ENCODE measurements at regions not wholly inside any gene's neighbourhood (a gene's known extent, or its start where the extent isn't known, plus 50 kb on each side); places are given as distances from the start of the nearest gene placed in this dataset.

DNA sequence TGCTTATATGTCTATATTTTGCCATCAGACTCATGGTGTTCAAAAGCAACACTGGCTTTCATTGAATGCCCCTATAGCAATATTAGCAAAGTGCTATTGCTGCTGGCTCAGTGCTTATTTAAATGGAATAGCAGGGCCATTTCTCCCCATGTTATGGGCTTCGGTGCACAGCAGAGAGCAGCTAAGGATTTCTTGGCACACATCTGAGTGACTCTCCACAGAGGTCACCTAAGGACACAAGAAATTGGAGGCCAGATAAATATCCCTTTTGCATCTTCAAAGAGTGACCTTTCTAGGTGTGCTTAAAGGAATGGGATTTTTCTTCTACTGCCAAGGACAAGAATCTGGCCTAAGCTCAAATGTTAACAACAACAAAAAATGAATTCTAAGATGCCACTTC is 751.8 kb downstream of the CDH11 start:
- TF ChIP-seq, protein P1, sequence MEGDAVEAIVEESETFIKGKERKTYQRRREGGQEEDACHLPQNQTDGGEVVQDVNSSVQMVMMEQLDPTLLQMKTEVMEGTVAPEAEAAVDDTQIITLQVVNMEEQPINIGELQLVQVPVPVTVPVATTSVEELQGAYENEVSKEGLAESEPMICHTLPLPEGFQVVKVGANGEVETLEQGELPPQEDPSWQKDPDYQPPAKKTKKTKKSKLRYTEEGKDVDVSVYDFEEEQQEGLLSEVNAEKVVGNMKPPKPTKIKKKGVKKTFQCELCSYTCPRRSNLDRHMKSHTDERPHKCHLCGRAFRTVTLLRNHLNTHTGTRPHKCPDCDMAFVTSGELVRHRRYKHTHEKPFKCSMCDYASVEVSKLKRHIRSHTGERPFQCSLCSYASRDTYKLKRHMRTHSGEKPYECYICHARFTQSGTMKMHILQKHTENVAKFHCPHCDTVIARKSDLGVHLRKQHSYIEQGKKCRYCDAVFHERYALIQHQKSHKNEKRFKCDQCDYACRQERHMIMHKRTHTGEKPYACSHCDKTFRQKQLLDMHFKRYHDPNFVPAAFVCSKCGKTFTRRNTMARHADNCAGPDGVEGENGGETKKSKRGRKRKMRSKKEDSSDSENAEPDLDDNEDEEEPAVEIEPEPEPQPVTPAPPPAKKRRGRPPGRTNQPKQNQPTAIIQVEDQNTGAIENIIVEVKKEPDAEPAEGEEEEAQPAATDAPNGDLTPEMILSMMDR (IDR thresholded peaks at IDR 0.05), result no peak
- ATAC-seq (ENCODE audit: low FRiP score) (no peak), DNase-seq (ENCODE audit: low spot score) (no peak)

DNA sequence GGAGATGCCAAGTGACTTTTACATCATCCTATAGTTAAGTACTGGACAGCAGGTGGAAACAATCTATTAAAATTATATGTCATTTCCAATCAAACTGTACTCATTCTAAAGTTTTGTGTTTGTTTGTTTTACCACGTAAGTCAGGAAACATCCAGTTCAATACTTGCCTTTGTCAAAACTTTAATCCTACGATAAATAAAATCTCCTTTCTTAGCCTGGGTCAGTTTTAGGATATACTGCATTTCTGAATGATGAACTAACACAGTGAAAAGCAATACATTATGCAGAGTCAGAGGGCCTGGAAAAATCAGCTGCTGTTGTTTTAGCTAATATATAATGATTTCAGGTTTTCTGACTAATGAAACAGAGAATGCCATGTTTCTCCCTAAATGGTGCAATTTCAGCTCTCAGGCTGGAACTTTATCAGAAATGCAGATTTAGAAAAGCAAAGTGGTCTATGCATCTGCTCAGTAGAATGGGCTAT is 756.4 kb downstream of the CDH11 start:
- TF ChIP-seq, protein P1 (IDR thresholded peaks at IDR 0.05), result no peak
- no peak for ATAC-seq (ENCODE audit: low FRiP score)
- DNase-seq (ENCODE audit: low spot score), result no peak

DNA sequence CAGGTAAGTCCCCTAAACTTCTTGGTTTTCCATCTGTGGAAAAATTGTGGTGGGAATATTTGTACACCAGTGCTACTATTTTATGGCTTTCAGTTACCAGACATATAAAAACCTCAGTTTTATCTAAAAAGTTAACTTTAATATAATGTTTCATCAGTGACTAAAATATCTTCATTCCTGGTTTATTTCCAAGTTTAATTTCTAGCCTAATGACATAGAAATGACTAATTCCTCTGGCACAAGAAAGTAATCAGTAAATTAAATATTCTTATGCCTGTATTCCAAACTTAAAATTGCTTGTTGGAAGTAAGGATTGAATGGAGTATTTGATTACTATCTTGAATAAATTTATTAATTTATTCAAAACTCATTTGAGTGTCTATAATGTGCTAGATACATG is 757.0 kb downstream of the CDH11 start:
- no peak for DNase-seq (ENCODE audit: low spot score)
- no peak for ATAC-seq (ENCODE audit: low FRiP score)
- TF ChIP-seq, protein P1 (IDR thresholded peaks at IDR 0.05), result no peak

DNA sequence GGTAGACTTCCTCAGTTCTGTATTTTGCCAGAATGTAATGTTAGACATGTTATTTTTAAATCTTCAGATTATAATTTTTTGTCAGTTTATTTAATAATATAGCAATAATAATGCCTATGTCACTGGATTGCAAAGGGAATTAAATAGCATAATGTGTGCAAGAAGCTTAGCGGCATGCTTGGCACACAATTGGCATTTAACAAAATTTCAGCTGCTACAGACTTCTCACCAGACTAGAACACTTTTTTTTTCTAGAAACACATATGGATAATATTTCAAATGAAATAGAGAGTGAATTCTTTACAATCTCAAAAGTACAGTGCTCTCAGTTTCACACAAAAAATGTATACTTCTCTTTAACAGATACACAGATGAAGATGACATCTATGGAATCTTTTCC is 757.4 kb downstream of the CDH11 start:
- no peak for DNase-seq (ENCODE audit: low spot score)
- TF ChIP-seq, protein P1 (IDR thresholded peaks at IDR 0.05), result no peak
- no peak for ATAC-seq (ENCODE audit: low FRiP score)

DNA sequence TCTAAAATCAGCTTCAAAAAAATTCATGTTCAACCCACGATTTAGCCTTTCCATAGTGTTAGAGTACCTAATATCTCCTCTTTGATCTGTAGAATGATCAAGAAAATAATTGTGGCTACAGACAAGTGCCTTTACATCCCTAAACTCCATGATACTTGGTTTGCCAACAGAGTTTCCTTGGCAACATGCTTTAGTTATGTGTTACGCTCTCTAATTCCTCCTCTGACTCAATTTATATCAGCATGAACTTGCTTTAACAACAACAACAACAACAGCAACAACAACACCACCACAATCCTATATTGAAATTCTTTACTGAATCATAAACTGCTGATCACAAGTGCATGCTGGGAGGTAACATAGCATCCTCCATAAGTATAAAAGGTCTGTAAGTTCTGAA is 757.8 kb downstream of the CDH11 start:
- DNase-seq (ENCODE audit: low spot score) (no peak), ATAC-seq (ENCODE audit: low FRiP score) (no peak)
- TF ChIP-seq, protein P1 (IDR thresholded peaks at IDR 0.05), result no peak

DNA sequence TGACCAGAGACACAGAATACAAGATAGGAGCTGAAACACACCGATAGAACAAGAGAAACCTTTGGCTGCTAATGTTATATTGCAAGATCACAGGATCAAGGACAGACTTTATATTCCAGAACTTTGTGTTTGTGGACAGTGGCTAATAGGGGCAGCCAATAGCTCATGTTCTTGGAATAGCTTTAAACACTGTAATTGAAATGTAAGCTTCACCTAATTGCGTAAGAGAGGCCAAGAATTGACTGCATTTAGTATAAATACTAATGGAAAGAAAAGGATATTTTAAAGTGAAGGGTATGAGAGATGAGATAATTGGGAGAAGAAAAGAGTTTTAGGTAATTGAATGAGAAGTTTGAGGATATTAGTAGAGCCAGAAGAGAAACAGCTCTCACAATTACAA is 758.8 kb downstream of the CDH11 start:
- TF ChIP-seq, protein P1 (IDR thresholded peaks at IDR 0.05), result no peak
- DNase-seq (ENCODE audit: low spot score), result no peak
- no peak for ATAC-seq (ENCODE audit: low FRiP score)

DNA sequence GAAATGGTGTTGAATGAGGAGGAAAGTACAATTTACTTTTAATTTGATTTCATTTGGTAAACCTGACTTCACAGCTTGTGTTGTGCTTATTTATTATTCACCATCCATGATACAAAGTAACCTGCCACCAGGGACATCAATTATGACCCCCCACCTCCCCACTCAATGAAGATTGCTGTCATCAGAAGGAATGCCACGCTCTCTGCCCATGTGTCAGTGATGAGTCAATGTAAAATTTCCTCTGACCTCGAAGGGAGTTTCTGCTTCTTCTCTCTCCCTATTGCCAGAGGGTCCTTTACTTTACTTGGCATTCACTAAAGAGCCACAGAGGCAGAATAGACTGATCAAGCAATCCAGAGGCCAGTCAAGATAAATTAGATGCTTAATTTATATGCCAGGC is 759.7 kb downstream of the CDH11 start:
- TF ChIP-seq, protein P1 (IDR thresholded peaks at IDR 0.05), result no peak
- no peak for DNase-seq (ENCODE audit: low spot score)
- ATAC-seq (ENCODE audit: low FRiP score), result peak; percentile 59

Measured in omental fat pad (tissue), 3 donors.